Stimulated activated memory B cell treated with anti-CD40 and anti-IgM and Interleukin-4, amounts not matched to agents 10 μg/mL and 1 μg/mL and 100 μg/mL, for 72 hours (primary cell): ENCODE measurements at regions not wholly inside any gene's neighbourhood (a gene's known extent, or its start where the extent isn't known, plus 50 kb on each side); places are given as distances from the start of the nearest gene placed in this dataset.
"Not testable (repeated sequence)": the region's sequence is repeated elsewhere in the genome, so short reads cannot be mapped to it uniquely, and the experiment has no call there.

Experiments used
- ATAC-seq: fragments of 150-1000 bp; cut with Tn5 transposase; 2 replicates; pipeline ENCODE4 v1.10.0; 2021
- H3K27ac Mint-ChIP-seq: one replicate; pipeline ENCODE4 v1.8.0; 2022; ENCODE audit warnings: mild to moderate bottlenecking, mixed read lengths
- H3K27me3 Mint-ChIP-seq: one replicate; pipeline ENCODE4 v1.8.0; 2022; ENCODE audit warnings: mixed read lengths
- H3K36me3 Mint-ChIP-seq: one replicate; pipeline ENCODE4 v1.8.0; 2022; ENCODE audit warnings: mixed read lengths
- H3K4me1 Mint-ChIP-seq: one replicate; pipeline ENCODE4 v1.8.0; 2022; ENCODE audit warnings: mixed read lengths
- H3K4me3 Mint-ChIP-seq: one replicate; pipeline ENCODE4 v1.8.0; 2022; ENCODE audit warnings: mild to moderate bottlenecking, moderate library complexity, mixed read lengths
- H3K9me3 Mint-ChIP-seq: one replicate; pipeline ENCODE4 v1.8.0; 2022; ENCODE audit warnings: mixed read lengths

- H3K27ac Mint-ChIP-seq, result not testable (repeated sequence)
Measured at GRCh38 chr10:3634646-3635045, 150.4 kb downstream of the KLF6 start.

GRCh38 chr10:3631701-3632330 lies 153.2 kb downstream of the KLF6 start:
- no peak for ATAC-seq
- Mint-ChIP-seq H3K9me3 (no peaks in the 10 kb centered on the region), H3K27me3 (no peaks in the 10 kb centered on the region), H3K4me1 (no peaks in the 10 kb centered on the region), H3K4me3 (no peak overlapping the region), H3K27ac (no peak overlapping the region), H3K36me3 (no peaks in the 10 kb centered on the region)

More at GRCh38 chr10:3634646-3635045, 150.4 kb downstream of the KLF6 start:
- H3K4me1 Mint-ChIP-seq, H3K27me3 Mint-ChIP-seq, H3K9me3 Mint-ChIP-seq, H3K36me3 Mint-ChIP-seq, H3K4me3 Mint-ChIP-seq, ATAC-seq: not testable (repeated sequence)

GRCh38 chr10:3631291-3631690 lies 153.7 kb downstream of the KLF6 start:
- Mint-ChIP-seq H3K4me1 (peaks cover 5% of the 10 kb centered on the region), H3K36me3 (no peaks in the 10 kb centered on the region), H3K4me3 (no peak overlapping the region), H3K27me3 (no peaks in the 10 kb centered on the region), H3K9me3 (no peaks in the 10 kb centered on the region), H3K27ac (no peak overlapping the region)
- no peak for ATAC-seq

- ATAC-seq, result no peak
- H3K9me3 Mint-ChIP-seq, result peaks cover 3% of the 10 kb centered on the region
- H3K36me3 Mint-ChIP-seq, result no peaks in the 10 kb centered on the region
- no peak overlapping the region for H3K4me3 Mint-ChIP-seq
- H3K4me1 Mint-ChIP-seq, result peaks cover 34% of the 10 kb centered on the region
- no peaks in the 10 kb centered on the region for H3K27me3 Mint-ChIP-seq
- H3K27ac Mint-ChIP-seq, result no peak overlapping the region
Measured at GRCh38 chr10:3625959-3626751, 158.9 kb downstream of the KLF6 start.

GRCh38 chr10:3624367-3624766 lies 160.6 kb downstream of the KLF6 start:
- Mint-ChIP-seq H3K4me1 (peaks cover 34% of the 10 kb centered on the region), H3K27ac (no peak overlapping the region), H3K9me3 (peaks cover 11% of the 10 kb centered on the region), H3K36me3 (peaks cover 9% of the 10 kb centered on the region), H3K27me3 (no peaks in the 10 kb centered on the region), H3K4me3 (no peak overlapping the region)
- ATAC-seq, result no peak

- Mint-ChIP-seq H3K4me1 (peaks cover 34% of the 10 kb centered on the region), H3K27ac (peak overlapping the region; percentile 70), H3K27me3 (no peaks in the 10 kb centered on the region), H3K9me3 (peaks cover 11% of the 10 kb centered on the region), H3K4me3 (peak overlapping the region; percentile 38), H3K36me3 (peaks cover 9% of the 10 kb centered on the region)
- peak; percentile 81 for ATAC-seq
Measured at GRCh38 chr10:3623746-3624145, 161.3 kb downstream of the KLF6 start.

GRCh38 chr10:3622845-3623621 lies 162.0 kb downstream of the KLF6 start:
- Mint-ChIP-seq H3K4me1 (peaks cover 34% of the 10 kb centered on the region), H3K27ac (peak overlapping the region; percentile 70), H3K36me3 (peaks cover 9% of the 10 kb centered on the region), H3K4me3 (peak overlapping the region; percentile 10), H3K9me3 (peaks cover 11% of the 10 kb centered on the region), H3K27me3 (no peaks in the 10 kb centered on the region)
- peak; percentile 60 for ATAC-seq

GRCh38 chr10:3622427-3622826 lies 162.6 kb downstream of the KLF6 start:
- peaks cover 34% of the 10 kb centered on the region for H3K4me1 Mint-ChIP-seq
- H3K27ac Mint-ChIP-seq, result peak overlapping the region; percentile 70
- no peak overlapping the region for H3K4me3 Mint-ChIP-seq
- no peaks in the 10 kb centered on the region for H3K27me3 Mint-ChIP-seq
- H3K36me3 Mint-ChIP-seq, result peaks cover 9% of the 10 kb centered on the region
- peaks cover 11% of the 10 kb centered on the region for H3K9me3 Mint-ChIP-seq
- peak; percentile 62 for ATAC-seq

GRCh38 chr10:3620818-3621217 lies 164.2 kb downstream of the KLF6 start:
- Mint-ChIP-seq H3K27ac (no peak overlapping the region), H3K4me1 (peaks cover 25% of the 10 kb centered on the region), H3K27me3 (no peaks in the 10 kb centered on the region), H3K9me3 (peaks cover 11% of the 10 kb centered on the region), H3K36me3 (peaks cover 9% of the 10 kb centered on the region), H3K4me3 (no peak overlapping the region)
- ATAC-seq, result no peak

- Mint-ChIP-seq H3K27me3 (no peaks in the 10 kb centered on the region), H3K9me3 (peaks cover 11% of the 10 kb centered on the region), H3K4me1 (peaks cover 21% of the 10 kb centered on the region), H3K4me3 (no peak overlapping the region), H3K36me3 (peaks cover 9% of the 10 kb centered on the region), H3K27ac (no peak overlapping the region)
- ATAC-seq, result no peak
Measured at GRCh38 chr10:3619241-3619640, 165.8 kb downstream of the KLF6 start.

- ATAC-seq, result no peak
- peaks cover 16% of the 10 kb centered on the region for H3K9me3 Mint-ChIP-seq
- no peaks in the 10 kb centered on the region for H3K4me1 Mint-ChIP-seq
- no peak overlapping the region for H3K27ac Mint-ChIP-seq
- no peaks in the 10 kb centered on the region for H3K27me3 Mint-ChIP-seq
- H3K36me3 Mint-ChIP-seq, result peaks cover 9% of the 10 kb centered on the region
- no peak overlapping the region for H3K4me3 Mint-ChIP-seq
Measured at GRCh38 chr10:3616880-3617279, 168.1 kb downstream of the KLF6 start.

- no peaks in the 10 kb centered on the region for H3K27me3 Mint-ChIP-seq
- ATAC-seq, result no peak
- H3K36me3 Mint-ChIP-seq, result peaks cover 19% of the 10 kb centered on the region
- H3K4me1 Mint-ChIP-seq, result no peaks in the 10 kb centered on the region
- no peak overlapping the region for H3K4me3 Mint-ChIP-seq
- H3K9me3 Mint-ChIP-seq, result peaks cover 30% of the 10 kb centered on the region
- H3K27ac Mint-ChIP-seq, result no peak overlapping the region
Measured at GRCh38 chr10:3613318-3613717, 171.7 kb downstream of the KLF6 start.

GRCh38 chr10:3612183-3613001 lies 172.6 kb downstream of the KLF6 start:
- no peak overlapping the region for H3K27ac Mint-ChIP-seq
- no peaks in the 10 kb centered on the region for H3K27me3 Mint-ChIP-seq
- no peak overlapping the region for H3K4me3 Mint-ChIP-seq
- no peak for ATAC-seq
- peaks cover 19% of the 10 kb centered on the region for H3K36me3 Mint-ChIP-seq
- peaks cover 38% of the 10 kb centered on the region for H3K9me3 Mint-ChIP-seq
- no peaks in the 10 kb centered on the region for H3K4me1 Mint-ChIP-seq

- Mint-ChIP-seq H3K27ac (no peak overlapping the region), H3K9me3 (peaks cover 40% of the 10 kb centered on the region), H3K36me3 (peaks cover 21% of the 10 kb centered on the region), H3K4me1 (peaks cover 4% of the 10 kb centered on the region), H3K27me3 (no peaks in the 10 kb centered on the region), H3K4me3 (no peak overlapping the region)
- ATAC-seq, result no peak
Measured at GRCh38 chr10:3606309-3606708, 178.7 kb downstream of the KLF6 start.

- Mint-ChIP-seq H3K9me3 (peaks cover 36% of the 10 kb centered on the region), H3K27ac (no peak overlapping the region), H3K27me3 (no peaks in the 10 kb centered on the region), H3K4me1 (peaks cover 4% of the 10 kb centered on the region), H3K4me3 (no peak overlapping the region), H3K36me3 (peaks cover 18% of the 10 kb centered on the region)
- ATAC-seq, result no peak
Measured at GRCh38 chr10:3605882-3606281, 179.1 kb downstream of the KLF6 start.
